NCI-H526 (cell line): ENCODE measurements at regions not wholly inside any gene's neighbourhood (a gene's known extent, or its start where the extent isn't known, plus 50 kb on each side); places are given as distances from the start of the nearest gene placed in this dataset.
"Not testable (repeated sequence)": the region's sequence is repeated elsewhere in the genome, so short reads cannot be mapped to it uniquely, and the experiment has no call there.

ENCODE experiments used
- DNase-seq, 2 experiments: peaks; one replicate each; lab custom pipeline; 2025; lab: John Stamatoyannopoulos, UW

GRCh38 chr4:124053872-124054538 is 657.4 kb downstream of the SPRY1 start:
- DNase-seq: no peak

- DNase-seq: no peak
These were observed 657.2 kb downstream of the ANKRD50 start for GRCh38 chr4:124055336-124055735.

- DNase-seq: no peak
These were observed 656.6 kb downstream of the ANKRD50 start for GRCh38 chr4:124055896-124056295.

GRCh38 chr4:124060261-124060918 is 652.1 kb downstream of the ANKRD50 start:
- DNase-seq: no peak

GRCh38 chr4:124061413-124061812 is 651.1 kb downstream of the ANKRD50 start:
- no peak for DNase-seq

GRCh38 chr4:124065422-124065821 is 647.1 kb downstream of the ANKRD50 start:
- no peak for DNase-seq

- no peak for DNase-seq
These were observed 646.6 kb downstream of the ANKRD50 start for GRCh38 chr4:124065936-124066335.

GRCh38 chr4:124066595-124066994 is 645.9 kb downstream of the ANKRD50 start:
- DNase-seq: no peak

- no peak for DNase-seq
These were observed 645.5 kb downstream of the ANKRD50 start for GRCh38 chr4:124067046-124067445.

GRCh38 chr4:124070688-124071484 is 641.6 kb downstream of the ANKRD50 start:
- DNase-seq: no peak

GRCh38 chr4:124075276-124075675 is 637.3 kb downstream of the ANKRD50 start:
- not testable (repeated sequence) for DNase-seq

- DNase-seq: no peak
These were observed 633.3 kb downstream of the ANKRD50 start for GRCh38 chr4:124079174-124079780.

- DNase-seq: no peak
These were observed 628.8 kb downstream of the ANKRD50 start for GRCh38 chr4:124083711-124084110.

GRCh38 chr4:124085561-124086180 is 626.9 kb downstream of the ANKRD50 start:
- no peak for DNase-seq

- no peak for DNase-seq
These were observed 622.5 kb downstream of the ANKRD50 start for GRCh38 chr4:124090021-124090420.

GRCh38 chr4:124092101-124092500 is 620.4 kb downstream of the ANKRD50 start:
- DNase-seq: no peak

GRCh38 chr4:124092541-124092984 is 620.0 kb downstream of the ANKRD50 start:
- DNase-seq: no peak

- no peak for DNase-seq
These were observed 616.9 kb downstream of the ANKRD50 start for GRCh38 chr4:124095621-124096020.

GRCh38 chr4:124096290-124096689 is 616.2 kb downstream of the ANKRD50 start:
- no peak for DNase-seq

- DNase-seq: no peak
These were observed 615.1 kb downstream of the ANKRD50 start for GRCh38 chr4:124097447-124097846.

- no peak for DNase-seq
These were observed 608.4 kb downstream of the ANKRD50 start for GRCh38 chr4:124104101-124104500.

- DNase-seq: no peak
These were observed 607.9 kb downstream of the ANKRD50 start for GRCh38 chr4:124104628-124105027.
